ENCODE measurements at regions not wholly inside any gene's neighbourhood (a gene's known extent, or its start where the extent isn't known, plus 50 kb on each side); places are given as distances from the start of the nearest gene placed in this dataset.

DNA sequence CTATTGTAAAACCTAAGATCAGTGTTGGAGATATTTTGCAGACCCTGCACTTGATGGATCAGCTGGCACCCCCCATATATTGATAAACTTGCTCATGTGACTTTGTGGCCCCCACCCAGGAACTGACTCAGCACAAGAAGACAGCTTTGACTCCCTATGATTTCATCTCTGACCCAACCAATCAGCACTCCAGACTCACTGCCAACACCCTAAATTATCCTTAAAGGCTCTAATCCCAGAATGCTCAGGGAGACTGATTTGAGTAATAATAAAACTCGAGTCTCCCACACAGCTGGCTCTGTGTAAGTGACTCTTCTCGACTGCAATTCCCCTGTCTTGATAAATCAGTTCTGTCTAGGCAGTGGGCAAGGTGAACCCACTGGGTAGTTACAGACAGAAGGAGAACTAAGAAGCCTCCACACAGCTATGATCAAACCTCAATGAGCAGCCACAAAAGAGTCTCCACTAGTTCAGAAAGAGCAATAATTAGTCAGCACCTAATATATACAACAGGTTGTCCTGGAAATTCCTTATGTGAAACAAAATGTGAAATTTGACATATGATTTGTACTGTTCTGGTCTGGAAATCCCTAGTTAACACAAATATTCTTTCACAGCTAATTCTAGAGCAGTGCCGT lies 52.2 kb downstream of the ACTL7B start:
- H3K36me3 Mint-ChIP-seq, result no peaks in the 10 kb centered on the region
- H3K4me3 Mint-ChIP-seq, result no peak overlapping the region
- CTCF ChIA-PET, result interaction anchor here (0.9 kb wide), 1 partner anchor 42 kb away, joined by 4 read pairs; no protein-coding TSS in a partner anchor
- ATAC-seq, result no peak
- no peaks in the 10 kb centered on the region for H3K9me3 Mint-ChIP-seq (ENCODE audit: low read depth)
- H3K27ac Mint-ChIP-seq, result no peak overlapping the region
- DNase-seq, result no peak
- H3K4me1 Mint-ChIP-seq, result no peaks in the 10 kb centered on the region
- H3K27me3 Mint-ChIP-seq, result peaks cover 7% of the 10 kb centered on the region

DNA sequence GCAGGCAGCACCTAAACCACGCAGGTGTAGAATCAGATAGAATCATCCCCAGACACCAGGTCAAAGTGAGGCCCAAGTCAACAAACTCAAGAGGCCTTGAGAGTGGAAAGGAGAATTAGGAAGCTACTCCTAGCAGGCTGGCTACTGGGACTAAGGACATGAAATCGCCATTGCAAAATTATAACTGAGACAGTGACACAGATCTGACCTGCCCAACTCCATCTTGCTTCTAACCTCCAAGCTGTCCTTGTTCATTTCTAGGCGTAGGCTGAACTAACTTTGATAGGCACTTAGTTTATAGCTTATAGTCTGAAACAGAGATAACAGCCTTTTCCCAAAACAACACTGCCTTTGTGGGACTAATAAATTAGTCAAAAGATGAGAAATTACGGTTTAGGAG lies 52.8 kb downstream of the ACTL7B start:
- Mint-ChIP-seq H3K36me3 (no peaks in the 10 kb centered on the region), H3K27me3 (peaks cover 7% of the 10 kb centered on the region), H3K4me3 (no peak overlapping the region), H3K9me3 (ENCODE audit: low read depth) (no peaks in the 10 kb centered on the region), H3K4me1 (no peaks in the 10 kb centered on the region), H3K27ac (no peak overlapping the region)
- DNase-seq (no peak), ATAC-seq (no peak)
- CTCF ChIA-PET, result interaction anchor here (0.9 kb wide), 1 partner anchor 41 kb away, joined by 4 read pairs; no protein-coding TSS in a partner anchor

DNA sequence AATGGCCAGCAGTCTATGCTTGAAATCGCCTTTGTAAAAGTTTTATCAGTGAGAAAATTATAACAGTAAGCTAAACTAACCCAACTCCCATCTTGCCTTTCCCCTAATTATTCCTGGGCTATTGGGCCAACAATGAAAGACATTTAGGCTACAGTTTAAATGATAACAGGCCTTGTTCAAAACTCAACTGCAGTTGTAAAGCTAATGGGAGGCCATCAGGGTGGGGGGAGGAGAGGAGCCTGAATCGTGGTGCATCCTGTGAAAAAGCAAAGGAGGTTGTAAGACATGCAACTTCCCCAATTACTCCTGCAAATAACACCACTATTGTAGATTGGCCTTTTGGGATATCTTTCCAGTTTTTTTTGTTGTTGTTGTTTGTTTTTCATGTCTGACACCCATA lies 53.8 kb downstream of the ACTL7B start:
- no peaks in the 10 kb centered on the region for H3K36me3 Mint-ChIP-seq
- CTCF ChIA-PET, result no interaction called here
- peaks cover 2% of the 10 kb centered on the region for H3K27me3 Mint-ChIP-seq
- no peaks in the 10 kb centered on the region for H3K9me3 Mint-ChIP-seq (ENCODE audit: low read depth)
- H3K4me3 Mint-ChIP-seq, result no peak overlapping the region
- no peak overlapping the region for H3K27ac Mint-ChIP-seq
- ATAC-seq (no peak), DNase-seq (no peak)
- no peaks in the 10 kb centered on the region for H3K4me1 Mint-ChIP-seq

DNA sequence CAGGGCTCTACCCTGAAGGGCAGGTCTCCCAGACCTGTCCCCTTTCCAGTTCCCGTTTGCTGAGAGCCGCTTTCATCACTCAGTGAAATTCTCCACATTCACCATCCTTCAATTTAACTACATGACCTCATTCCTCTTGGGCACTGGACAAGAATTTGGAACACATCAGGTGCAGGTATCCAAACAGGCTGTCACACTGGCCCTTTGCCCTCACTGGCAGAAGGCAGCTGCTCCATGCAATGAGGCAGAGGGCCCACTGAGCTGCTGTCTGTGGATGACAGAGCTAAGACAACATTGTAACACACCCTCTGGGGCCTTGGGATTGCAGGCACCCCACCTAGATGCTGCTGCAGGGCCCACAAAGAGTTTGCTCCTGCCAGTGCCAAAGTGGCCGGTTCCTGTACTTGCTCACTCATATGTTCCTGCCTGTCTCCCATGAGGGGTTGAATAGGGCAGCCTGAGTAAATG lies 55.1 kb downstream of the ACTL7B start:
- Mint-ChIP-seq H3K9me3 (ENCODE audit: low read depth) (no peaks in the 10 kb centered on the region), H3K27me3 (no peaks in the 10 kb centered on the region), H3K27ac (no peak overlapping the region), H3K4me3 (no peak overlapping the region), H3K4me1 (no peaks in the 10 kb centered on the region), H3K36me3 (no peaks in the 10 kb centered on the region)
- ATAC-seq (no peak), DNase-seq (no peak)
- CTCF ChIA-PET, result no interaction called here

DNA sequence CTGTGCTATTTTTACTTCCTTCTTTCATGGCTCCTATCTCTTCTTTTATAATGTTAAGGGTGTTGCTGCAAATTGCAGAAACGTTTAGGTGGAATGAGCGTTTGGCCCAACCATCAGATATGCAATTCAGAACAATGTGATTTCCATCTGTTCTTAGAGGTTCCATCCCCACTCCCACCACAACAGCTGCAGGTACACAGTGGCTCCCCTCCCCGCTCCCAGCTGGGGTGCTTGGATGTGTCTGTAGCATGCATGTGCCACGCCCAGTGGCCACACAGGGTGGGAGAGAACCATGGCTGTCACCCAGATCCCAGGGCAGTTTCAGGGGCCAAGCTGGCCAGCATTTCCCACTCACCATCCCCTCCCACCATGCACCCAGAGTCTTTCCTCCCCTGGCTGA lies 62.2 kb downstream of the ACTL7B start:
- Mint-ChIP-seq H3K36me3 (no peaks in the 10 kb centered on the region), H3K27me3 (no peaks in the 10 kb centered on the region), H3K9me3 (ENCODE audit: low read depth) (no peaks in the 10 kb centered on the region), H3K4me3 (no peak overlapping the region), H3K27ac (no peak overlapping the region), H3K4me1 (no peaks in the 10 kb centered on the region)
- DNase-seq, result no peak
- CTCF ChIA-PET, result no interaction called here
- ATAC-seq, result no peak

DNA sequence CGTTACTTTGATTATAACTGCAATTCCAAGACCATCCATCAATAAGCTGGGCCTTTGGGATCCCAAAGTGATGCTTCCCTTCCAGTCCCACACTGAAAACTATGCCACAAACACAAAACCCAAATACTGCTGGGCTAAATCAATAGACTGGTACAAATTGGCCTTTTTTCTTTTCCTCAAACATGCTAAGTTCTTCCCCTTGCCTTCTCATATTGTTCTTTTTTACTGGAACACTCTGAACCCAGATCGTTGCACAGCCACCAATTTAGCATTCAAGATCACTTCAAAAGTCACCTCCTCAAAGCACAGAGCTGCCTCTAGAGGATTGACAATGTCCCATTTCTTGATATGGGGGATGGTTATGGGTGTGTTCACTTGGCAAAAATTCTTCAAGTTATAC lies 66.0 kb downstream of the ACTL7B start:
- Mint-ChIP-seq H3K36me3 (no peaks in the 10 kb centered on the region), H3K9me3 (ENCODE audit: low read depth) (no peaks in the 10 kb centered on the region), H3K27ac (no peak overlapping the region), H3K27me3 (no peaks in the 10 kb centered on the region), H3K4me1 (no peaks in the 10 kb centered on the region), H3K4me3 (no peak overlapping the region)
- ATAC-seq (no peak), DNase-seq (no peak)
- CTCF ChIA-PET, result no interaction called here

DNA sequence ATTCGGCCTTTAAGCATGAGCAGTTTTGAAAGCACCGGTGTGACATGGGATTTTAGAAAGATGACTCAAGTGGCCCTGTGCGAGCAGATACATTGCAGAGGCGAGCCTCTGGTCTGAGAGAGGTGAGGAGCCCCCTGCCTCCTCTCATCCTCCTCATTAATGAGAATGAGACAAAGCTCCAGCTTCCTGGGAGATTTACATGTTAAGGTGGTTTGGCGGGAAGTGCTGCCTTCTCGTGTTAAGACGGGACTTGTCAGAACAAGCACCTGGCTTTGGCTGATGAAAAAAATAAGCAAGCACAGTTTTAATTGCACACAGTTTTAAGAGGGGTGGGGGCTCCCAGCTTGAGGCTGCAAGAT lies 68.1 kb downstream of the ACTL7B start:
- H3K4me3 Mint-ChIP-seq, result no peak overlapping the region
- peaks cover 3% of the 10 kb centered on the region for H3K27me3 Mint-ChIP-seq
- H3K27ac Mint-ChIP-seq, result no peak overlapping the region
- H3K36me3 Mint-ChIP-seq, result no peaks in the 10 kb centered on the region
- ATAC-seq (no peak), DNase-seq (no peak)
- no peaks in the 10 kb centered on the region for H3K9me3 Mint-ChIP-seq (ENCODE audit: low read depth)
- no peaks in the 10 kb centered on the region for H3K4me1 Mint-ChIP-seq
- CTCF ChIA-PET, result no interaction called here

DNA sequence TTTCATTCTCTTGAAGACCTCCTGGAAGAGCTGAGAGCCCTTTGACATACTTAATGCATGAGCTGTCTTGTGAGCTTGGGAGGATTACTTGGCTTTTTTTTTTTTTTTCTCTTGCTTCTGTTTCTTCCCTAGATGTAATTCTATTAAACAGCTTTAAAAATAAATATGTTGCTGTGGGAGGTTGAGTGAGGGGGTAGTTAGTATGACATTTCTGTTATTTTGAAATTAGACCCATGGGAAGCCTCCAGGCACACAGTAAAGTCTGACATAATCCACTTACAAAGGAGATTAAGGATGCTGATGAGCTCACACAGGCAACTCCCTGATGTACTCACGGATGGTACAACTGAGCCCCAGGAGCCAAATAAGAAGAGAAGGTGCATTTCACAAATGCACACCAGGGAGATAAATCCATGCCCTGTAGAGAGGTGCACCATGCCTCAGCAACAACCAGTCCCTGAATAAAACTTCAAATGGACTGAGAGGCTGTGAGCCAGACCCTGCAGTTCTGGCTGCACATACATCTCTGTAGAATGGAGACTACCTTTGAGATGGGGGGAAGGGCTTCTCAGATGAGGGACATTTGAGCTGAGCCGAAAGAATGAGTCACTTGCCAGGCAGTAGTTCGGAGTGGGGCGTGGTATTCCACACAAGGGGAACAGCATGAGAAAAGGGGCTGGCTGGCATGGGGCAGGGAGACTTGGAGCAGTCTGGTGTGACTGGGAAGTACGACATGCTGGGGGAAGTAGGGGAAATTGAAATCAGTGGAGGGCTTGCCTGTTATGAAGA lies 68.7 kb downstream of the ACTL7B start:
- ATAC-seq, result no peak
- Mint-ChIP-seq H3K9me3 (ENCODE audit: low read depth) (no peaks in the 10 kb centered on the region), H3K4me1 (no peaks in the 10 kb centered on the region), H3K4me3 (no peak overlapping the region), H3K36me3 (no peaks in the 10 kb centered on the region), H3K27me3 (peaks cover 3% of the 10 kb centered on the region), H3K27ac (no peak overlapping the region)
- CTCF ChIA-PET, result no interaction called here
- DNase-seq, result no peak

DNA sequence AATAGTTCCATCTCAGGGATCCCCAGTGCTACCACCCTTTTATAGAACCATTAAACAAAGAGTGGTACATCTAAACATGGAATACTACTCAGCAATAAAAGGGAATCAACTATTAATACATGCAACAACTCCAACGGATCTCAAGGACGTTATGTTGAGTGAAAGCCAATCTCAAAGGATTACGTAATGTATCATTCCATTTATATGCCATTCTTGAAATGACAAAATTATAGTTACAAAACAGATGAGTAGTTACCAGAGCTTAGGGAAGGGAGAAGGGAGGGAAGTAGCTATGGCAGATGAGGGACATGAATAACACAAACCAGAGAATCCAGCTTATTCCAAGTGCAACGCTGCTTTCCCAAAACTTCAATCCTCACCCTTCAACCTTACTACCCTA lies 69.5 kb downstream of the ACTL7B start:
- Mint-ChIP-seq H3K4me1 (no peaks in the 10 kb centered on the region), H3K9me3 (ENCODE audit: low read depth) (no peaks in the 10 kb centered on the region), H3K27me3 (peaks cover 3% of the 10 kb centered on the region), H3K4me3 (no peak overlapping the region), H3K27ac (no peak overlapping the region), H3K36me3 (no peaks in the 10 kb centered on the region)
- CTCF ChIA-PET, result no interaction called here
- ATAC-seq (no peak), DNase-seq (no peak)

DNA sequence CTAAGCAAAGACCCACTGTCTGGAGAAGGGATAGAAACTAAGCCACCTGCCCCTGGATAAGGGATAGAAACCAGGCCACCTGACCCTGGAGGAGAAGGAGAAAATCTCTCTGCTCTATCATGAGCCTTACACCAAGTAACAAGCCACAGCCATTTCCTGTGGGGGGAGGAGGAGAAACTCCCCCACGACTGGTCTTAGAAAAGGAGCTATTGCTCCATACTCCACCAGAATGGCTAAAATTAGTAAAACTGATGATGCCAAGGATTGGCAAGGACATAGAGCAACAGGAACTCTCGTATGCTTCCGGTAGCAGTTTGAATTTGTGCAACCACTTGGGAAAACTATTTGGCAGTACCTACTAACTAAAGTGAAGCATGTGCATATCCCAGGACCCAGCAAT lies 70.8 kb downstream of the ACTL7B start:
- peaks cover 5% of the 10 kb centered on the region for H3K27me3 Mint-ChIP-seq
- H3K36me3 Mint-ChIP-seq, result no peaks in the 10 kb centered on the region
- DNase-seq, result no peak
- CTCF ChIA-PET, result no interaction called here
- no peaks in the 10 kb centered on the region for H3K4me1 Mint-ChIP-seq
- no peak overlapping the region for H3K4me3 Mint-ChIP-seq
- H3K9me3 Mint-ChIP-seq (ENCODE audit: low read depth), result no peaks in the 10 kb centered on the region
- no peak for ATAC-seq
- H3K27ac Mint-ChIP-seq, result no peak overlapping the region

DNA sequence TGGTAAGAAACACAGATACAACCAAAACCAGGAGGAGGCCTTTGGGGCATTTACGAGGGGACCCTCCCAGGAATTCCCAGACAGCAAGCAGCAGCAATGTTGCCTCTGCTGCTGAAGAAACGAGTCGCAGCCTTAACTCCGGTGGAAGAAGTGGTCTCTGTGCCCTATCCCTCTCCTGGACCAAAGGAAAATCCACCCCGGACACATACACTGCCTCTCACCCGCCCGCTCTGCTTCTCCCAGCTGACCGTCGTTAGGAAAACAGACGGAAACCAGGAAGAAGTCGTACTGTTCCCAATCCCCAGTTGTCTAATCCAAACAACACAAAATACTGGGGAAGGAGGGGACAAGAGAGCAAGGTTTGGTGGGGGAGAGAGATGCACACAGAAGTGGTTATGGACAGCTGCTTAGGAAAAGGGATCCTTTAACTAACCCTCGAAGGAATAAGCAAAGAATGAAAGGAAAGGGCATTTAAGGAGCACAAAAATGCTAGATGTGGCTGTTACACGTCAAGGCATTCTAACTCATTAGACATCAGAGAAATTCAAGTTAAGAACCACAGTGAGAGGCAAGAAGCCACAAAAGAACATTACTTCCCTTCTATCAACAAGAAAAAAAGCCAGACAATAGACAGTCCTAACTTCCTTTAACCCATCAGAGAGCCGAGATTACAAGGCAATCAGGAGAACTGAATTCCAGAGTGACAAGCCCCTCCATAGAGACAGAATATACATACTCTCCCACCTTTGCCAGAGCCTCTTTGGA lies 71.9 kb downstream of the ACTL7B start:
- Mint-ChIP-seq H3K27me3 (peaks cover 6% of the 10 kb centered on the region), H3K36me3 (no peaks in the 10 kb centered on the region), H3K4me1 (no peaks in the 10 kb centered on the region), H3K4me3 (no peak overlapping the region), H3K27ac (no peak overlapping the region), H3K9me3 (ENCODE audit: low read depth) (no peaks in the 10 kb centered on the region)
- no peak for DNase-seq
- CTCF ChIA-PET, result no interaction called here
- no peak for ATAC-seq

DNA sequence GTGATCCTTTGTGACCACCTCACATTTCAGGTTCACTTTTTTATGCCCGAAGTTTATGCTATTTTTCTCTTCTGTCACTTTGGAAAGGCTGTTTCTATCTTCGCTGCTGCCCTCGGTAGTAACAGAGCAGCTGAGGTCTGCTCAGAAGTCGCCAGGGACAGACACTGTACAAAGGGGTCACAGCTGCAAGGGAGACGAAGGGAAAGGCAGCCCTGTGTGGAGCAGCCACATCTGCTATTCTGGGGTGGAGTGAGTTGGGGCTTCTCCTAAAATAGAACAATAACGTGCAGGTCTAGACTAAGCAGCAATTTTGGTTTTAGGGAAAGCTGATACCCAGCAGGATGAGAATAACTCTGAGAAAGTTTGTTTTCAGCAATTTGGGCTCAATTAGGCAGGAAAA lies 72.5 kb downstream of the ACTL7B start:
- no peak overlapping the region for H3K27ac Mint-ChIP-seq
- H3K4me3 Mint-ChIP-seq, result no peak overlapping the region
- no peaks in the 10 kb centered on the region for H3K36me3 Mint-ChIP-seq
- H3K9me3 Mint-ChIP-seq (ENCODE audit: low read depth), result no peaks in the 10 kb centered on the region
- no peak for ATAC-seq
- no peaks in the 10 kb centered on the region for H3K4me1 Mint-ChIP-seq
- peaks cover 6% of the 10 kb centered on the region for H3K27me3 Mint-ChIP-seq
- DNase-seq, result no peak
- CTCF ChIA-PET, result no interaction called here

DNA sequence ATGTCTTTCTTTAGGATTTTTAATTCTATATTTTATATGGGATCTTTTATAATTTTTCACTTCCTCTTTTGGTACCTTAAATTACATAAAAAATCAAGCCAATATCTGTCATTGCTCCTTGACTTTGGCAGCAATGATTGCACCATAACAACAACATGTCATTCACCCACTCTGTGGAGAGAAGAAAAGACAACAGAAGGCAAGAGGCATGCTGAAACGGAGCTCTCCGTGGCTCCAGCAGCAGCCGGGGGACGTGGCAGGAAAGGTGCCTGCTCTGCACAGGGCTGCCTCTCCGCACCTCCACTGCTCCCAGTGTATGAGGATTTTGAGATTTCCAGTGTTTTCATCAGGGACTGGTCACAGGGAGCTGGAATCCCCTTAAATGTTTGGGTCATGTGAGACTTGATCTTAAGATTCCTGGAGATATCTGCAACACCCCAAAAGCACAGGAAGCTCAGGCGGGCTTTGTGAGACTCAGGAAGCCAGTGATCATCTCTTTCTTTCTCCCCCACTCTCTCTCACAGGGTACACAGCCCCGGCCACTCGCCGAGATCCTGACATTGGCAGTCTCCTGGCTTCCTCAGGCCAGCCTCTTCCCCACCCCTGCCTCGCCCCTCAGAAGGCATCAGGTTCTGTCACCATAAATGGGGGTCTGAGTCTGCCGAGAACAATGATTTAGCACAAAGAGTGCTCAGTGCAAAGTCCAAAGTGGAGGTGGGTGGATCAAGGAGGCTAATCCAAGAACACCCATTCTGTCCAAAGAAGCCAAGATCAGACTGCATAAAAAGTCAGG lies 74.6 kb downstream of the ACTL7B start:
- H3K36me3 Mint-ChIP-seq, result no peaks in the 10 kb centered on the region
- no peaks in the 10 kb centered on the region for H3K9me3 Mint-ChIP-seq (ENCODE audit: low read depth)
- CTCF ChIA-PET, result no interaction called here
- no peak overlapping the region for H3K4me3 Mint-ChIP-seq
- no peak overlapping the region for H3K27ac Mint-ChIP-seq
- H3K4me1 Mint-ChIP-seq, result no peaks in the 10 kb centered on the region
- H3K27me3 Mint-ChIP-seq, result peaks cover 6% of the 10 kb centered on the region
- ATAC-seq (no peak), DNase-seq (no peak)
